ENCODE measurements at regions not wholly inside any gene's neighbourhood (a gene's known extent, or its start where the extent isn't known, plus 50 kb on each side); places are given as distances from the start of the nearest gene placed in this dataset.
"Not testable (repeated sequence)": the region's sequence is repeated elsewhere in the genome, so short reads cannot be mapped to it uniquely, and the experiment has no call there.

GRCh38 chr17:45622295-45622694, 131.8 kb upstream of the PLEKHM1 start:
- not testable (repeated sequence) for TF ChIP-seq CTCF (IDR thresholded peaks at IDR 0.05); EZH2 (IDR thresholded peaks at IDR 0.05; ENCODE audit: borderline replicate concordance, insufficient read depth, low read depth, low read length, poor library complexity, severe bottlenecking)
